ENCODE measurements at regions not wholly inside any gene's neighbourhood (a gene's known extent, or its start where the extent isn't known, plus 50 kb on each side); places are given as distances from the start of the nearest gene placed in this dataset.

GRCh38 chr3:26015752-26016151 is 225.9 kb downstream of the OXSM start:
- Histone ChIP-seq H3K27me3 (ENCODE audit: control insufficient read depth in 2 of 2, insufficient read depth in 2 of 2, low read length in 2 of 2) (no peaks in the 10 kb centered on the region), H3K4me1 (ENCODE audit: control insufficient read depth, extremely low read depth, insufficient read depth, low read length) (no peaks in the 10 kb centered on the region), H4K20me1 (replicated peaks; ENCODE audit: control insufficient read depth, extremely low read depth, insufficient read depth, low read length) (no peaks in the 10 kb centered on the region), H2AFZ (ENCODE audit: low read depth, low read length) (no peak overlapping the region), H3K9ac (replicated peaks; ENCODE audit: extremely low read depth, insufficient read depth, low read length) (no peak overlapping the region), H3K4me3 (replicated peaks in 1 of 3; ENCODE audit: insufficient read depth in 1 of 3, low read depth in 1 of 3, low read length in 3 of 3) (no peak overlapping the region), H3K9me1 (replicated peaks; ENCODE audit: control insufficient read depth, extremely low read depth, insufficient read depth, low read length) (no peaks in the 10 kb centered on the region), H3K79me2 (ENCODE audit: control insufficient read depth, insufficient read depth, low read length) (no peaks in the 10 kb centered on the region), H3K27ac (ENCODE audit: insufficient read depth, low read depth, low read length) (no peak overlapping the region), H3K36me3 (ENCODE audit: control insufficient read depth in 2 of 2, extremely low read depth in 1 of 2, insufficient read depth in 2 of 2, low read length in 2 of 2) (no peaks in the 10 kb centered on the region), H3K4me2 (ENCODE audit: insufficient read depth, low read length) (no peak overlapping the region), H3K9me3 (replicated peaks; ENCODE audit: control insufficient read depth, insufficient read depth, low read length) (peaks cover 2% of the 10 kb centered on the region)
- FAIRE-seq = no peak
- DNase-seq (ENCODE audit: low read depth, low spot score) = no peak
- TF ChIP-seq JUN (IDR thresholded peaks at IDR 0.05; ENCODE audit: borderline replicate concordance, insufficient read depth, insufficient read length, low read depth) (no peak), CTCF (IDR thresholded peaks at IDR 0.05; ENCODE audit: extremely low read depth in 1 of 2, insufficient read depth in 1 of 2, low read depth in 1 of 2, low read length in 2 of 2) (no peak), FOS (IDR thresholded peaks at IDR 0.05; ENCODE audit: borderline replicate concordance, insufficient read depth, low read length) (no peak), EZH2 (IDR thresholded peaks at IDR 0.05; ENCODE audit: borderline replicate concordance, low read depth, low read length, severe bottlenecking) (no peak), MYC (IDR thresholded peaks at IDR 0.05; ENCODE audit: low read depth, low read length) (no peak), POLR2AphosphoS5 (IDR thresholded peaks at IDR 0.05; ENCODE audit: insufficient read depth, low read depth, low read length) (no peak), POLR2A (IDR thresholded peaks at IDR 0.05; ENCODE audit: low read depth, low read length) (no peak), GATA2 (IDR thresholded peaks at IDR 0.05; ENCODE audit: insufficient read depth, insufficient read length, low read depth, low read length) (no peak)
- TF ChIP-seq, protein P1, sequence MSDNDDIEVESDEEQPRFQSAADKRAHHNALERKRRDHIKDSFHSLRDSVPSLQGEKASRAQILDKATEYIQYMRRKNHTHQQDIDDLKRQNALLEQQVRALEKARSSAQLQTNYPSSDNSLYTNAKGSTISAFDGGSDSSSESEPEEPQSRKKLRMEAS (IDR thresholded peaks at IDR 0.05; ENCODE audit: insufficient read depth, insufficient read length) = no peak
- no TSS peak for BruUV-seq (replicated peaks)
- intact Hi-C loops (cut with micrococcal nuclease) = no loop called here
- ChIA-PET POLR2A (no interaction called here), CTCF (no interaction called here)
- dilution Hi-C loops (cut with MboI; ENCODE audit: extremely low pct_ligation_motif_present, low sequenced_read_pairs) = no loop called here

Data from endothelial cell of umbilical vein (primary cell).